ENCODE measurements at regions not wholly inside any gene's neighbourhood (a gene's known extent, or its start where the extent isn't known, plus 50 kb on each side); places are given as distances from the start of the nearest gene placed in this dataset.

DNA sequence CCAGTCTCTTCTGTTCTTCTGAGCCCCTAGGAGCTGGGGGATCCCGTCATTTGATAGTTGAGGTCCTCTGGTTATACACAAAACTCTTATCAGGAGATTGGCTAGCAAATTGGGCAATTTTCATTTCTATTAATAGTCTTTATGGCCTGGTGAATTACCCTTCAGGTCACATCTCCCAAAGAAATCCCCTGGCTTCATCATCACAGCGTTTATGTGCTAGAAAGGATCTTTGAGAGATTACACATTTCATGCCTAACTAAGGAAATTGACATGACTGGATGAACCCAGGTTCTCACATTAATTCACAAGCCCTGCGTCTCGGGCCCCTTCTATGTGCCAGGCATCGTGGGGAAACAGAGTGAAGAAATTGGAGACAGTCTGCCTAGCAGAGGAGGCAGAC, 227.4 kb upstream of the PROK2 start:
- H3K14ac ChIP-seq (ENCODE audit: insufficient read depth, low read length): no peak overlapping the region

More for the DNA sequence above, 227.4 kb upstream of the PROK2 start:
- H3K27ac Mint-ChIP-seq: no peak overlapping the region
- H3K36me3 Mint-ChIP-seq (ENCODE audit: insufficient read depth in 1 of 3, low read depth in 3 of 3): peaks cover 0 to 2% (median 0%) of the 10 kb centered on the region in 3 experiments; a peak in 2 of 7 replicates
- Histone ChIP-seq H4K8ac (replicated peaks; ENCODE audit: insufficient read length, low read depth, low read length) (no peak overlapping the region), H3K27me3 (ENCODE audit: insufficient read depth, low read length) (no peaks in the 10 kb centered on the region), H2AFZ (ENCODE audit: low read length) (no peak overlapping the region), H3K23ac (ENCODE audit: insufficient read length, low read depth, low read length) (no peak overlapping the region), H2BK5ac (ENCODE audit: insufficient read length, low read length) (no peak overlapping the region), H4K20me1 (ENCODE audit: control insufficient read depth, insufficient read depth, insufficient read length) (no peaks in the 10 kb centered on the region), H3K79me2 (ENCODE audit: insufficient read depth, low read length) (no peaks in the 10 kb centered on the region), H2BK12ac (ENCODE audit: insufficient read length, low read depth, low read length) (no peak overlapping the region), H3K4me2 (ENCODE audit: insufficient read depth, insufficient read length, low read length) (no peak overlapping the region), H2BK20ac (ENCODE audit: low read depth, low read length, poor library complexity, severe bottlenecking) (no peak overlapping the region), H2BK120ac (ENCODE audit: low read depth, low read length, poor library complexity, severe bottlenecking) (no peak overlapping the region), H3K23me2 (ENCODE audit: insufficient read length, low read depth, low read length, poor library complexity, severe bottlenecking) (no peaks in the 10 kb centered on the region), H3K4me1 (ENCODE audit: insufficient read depth, low read length) (no peaks in the 10 kb centered on the region), H4K91ac (ENCODE audit: insufficient read length, low read depth, low read length) (no peak overlapping the region), H3K56ac (ENCODE audit: insufficient read length, low read depth, low read length) (no peak overlapping the region), H2AK5ac (ENCODE audit: insufficient read length, low read length) (no peak overlapping the region), H3K4ac (ENCODE audit: low read depth, low read length) (no peak overlapping the region), H4K5ac (ENCODE audit: insufficient read length, low read depth, low read length) (no peak overlapping the region), H3K27ac (ENCODE audit: insufficient read length, low read depth, low read length) (no peak overlapping the region), H3K18ac (ENCODE audit: insufficient read length, low read depth, low read length) (no peak overlapping the region), H2BK15ac (ENCODE audit: low read depth, low read length) (no peak overlapping the region), H3T11ph (ENCODE audit: low read length) (no peak overlapping the region), H3K79me1 (ENCODE audit: insufficient read depth, low read depth, low read length, poor library complexity, severe bottlenecking) (no peaks in the 10 kb centered on the region), H3K9me3 (ENCODE audit: control insufficient read depth, low read depth, low read length) (no peaks in the 10 kb centered on the region), H3K9ac (ENCODE audit: extremely low read depth, insufficient read length, low read length) (no peak overlapping the region)
- peaks cover 12 to 14% of the 10 kb centered on the region in 2 experiments; a peak in 3 of 4 replicates for H3K4me1 Mint-ChIP-seq
- H3K4me3 Mint-ChIP-seq: no peak overlapping the region
- H3K27me3 Mint-ChIP-seq (ENCODE audit: low read depth): no peaks in the 10 kb centered on the region; the same call in none of the 2 replicates
- peaks cover 0 to 6% of the 10 kb centered on the region in 2 experiments; a peak in 2 of 5 replicates for H3K9me3 Mint-ChIP-seq
- TF ChIP-seq, protein P1, sequence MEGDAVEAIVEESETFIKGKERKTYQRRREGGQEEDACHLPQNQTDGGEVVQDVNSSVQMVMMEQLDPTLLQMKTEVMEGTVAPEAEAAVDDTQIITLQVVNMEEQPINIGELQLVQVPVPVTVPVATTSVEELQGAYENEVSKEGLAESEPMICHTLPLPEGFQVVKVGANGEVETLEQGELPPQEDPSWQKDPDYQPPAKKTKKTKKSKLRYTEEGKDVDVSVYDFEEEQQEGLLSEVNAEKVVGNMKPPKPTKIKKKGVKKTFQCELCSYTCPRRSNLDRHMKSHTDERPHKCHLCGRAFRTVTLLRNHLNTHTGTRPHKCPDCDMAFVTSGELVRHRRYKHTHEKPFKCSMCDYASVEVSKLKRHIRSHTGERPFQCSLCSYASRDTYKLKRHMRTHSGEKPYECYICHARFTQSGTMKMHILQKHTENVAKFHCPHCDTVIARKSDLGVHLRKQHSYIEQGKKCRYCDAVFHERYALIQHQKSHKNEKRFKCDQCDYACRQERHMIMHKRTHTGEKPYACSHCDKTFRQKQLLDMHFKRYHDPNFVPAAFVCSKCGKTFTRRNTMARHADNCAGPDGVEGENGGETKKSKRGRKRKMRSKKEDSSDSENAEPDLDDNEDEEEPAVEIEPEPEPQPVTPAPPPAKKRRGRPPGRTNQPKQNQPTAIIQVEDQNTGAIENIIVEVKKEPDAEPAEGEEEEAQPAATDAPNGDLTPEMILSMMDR (conservative IDR thresholded peaks at IDR 0.05): no peak
- no peak for DNase-seq
- no CpG with 5 or more reads among the region's 5 CpGs for WGBS (ENCODE audit: extremely low coverage, insufficient read length, low lambda C conversion rate)

All from H9 (cell line).